Hippocampal formation (tissue), 2 donors: ENCODE measurements at regions not wholly inside any gene's neighbourhood (a gene's known extent, or its start where the extent isn't known, plus 50 kb on each side); places are given as distances from the start of the nearest gene placed in this dataset.

Experiments
- DNase-seq, 2 donors: peaks; one replicate each; lab custom pipeline; 2025; lab: John Stamatoyannopoulos, UW

- no peak for DNase-seq
These were observed 232.8 kb upstream of the BLID start for GRCh38 chr11:122348659-122349409.

GRCh38 chr11:122346006-122346405, 230.0 kb upstream of the BLID start:
- no peak for DNase-seq

GRCh38 chr11:122345586-122345985, 229.6 kb upstream of the BLID start:
- DNase-seq, result no peak

- no peak for DNase-seq
These were observed 228.2 kb upstream of the BLID start for GRCh38 chr11:122344215-122344614.

- no peak for DNase-seq
These were observed 227.2 kb upstream of the BLID start for GRCh38 chr11:122343210-122343609.

- no peak for DNase-seq
These were observed 226.2 kb upstream of the BLID start for GRCh38 chr11:122342089-122342744.

- DNase-seq, result no peak
These were observed 225.5 kb upstream of the BLID start for GRCh38 chr11:122341477-122341876.

- no peak for DNase-seq
These were observed 224.7 kb upstream of the BLID start for GRCh38 chr11:122340607-122341290.

- DNase-seq, result no peak
These were observed 223.5 kb upstream of the BLID start for GRCh38 chr11:122339436-122340060.

GRCh38 chr11:122337704-122338103, 221.7 kb upstream of the BLID start:
- no peak for DNase-seq

- no peak for DNase-seq
These were observed 221.2 kb upstream of the BLID start for GRCh38 chr11:122337241-122337640.

GRCh38 chr11:122336706-122337105, 220.7 kb upstream of the BLID start:
- no peak for DNase-seq

- no peak for DNase-seq
These were observed 218.7 kb upstream of the BLID start for GRCh38 chr11:122334546-122335339.

- no peak for DNase-seq
These were observed 217.5 kb upstream of the BLID start for GRCh38 chr11:122333467-122333866.

GRCh38 chr11:122331079-122331478, 215.1 kb upstream of the BLID start:
- no peak for DNase-seq

GRCh38 chr11:122330279-122330965, 214.4 kb upstream of the BLID start:
- no peak for DNase-seq

GRCh38 chr11:122327528-122327927, 211.5 kb upstream of the BLID start:
- DNase-seq, result no peak

- DNase-seq, result no peak
These were observed 207.9 kb upstream of the BLID start for GRCh38 chr11:122323754-122324421.

GRCh38 chr11:122322329-122322728, 206.3 kb upstream of the BLID start:
- no peak for DNase-seq

GRCh38 chr11:122320671-122321070, 204.7 kb upstream of the BLID start:
- no peak for DNase-seq
